HG02981 (cell line): ENCODE measurements at regions not wholly inside any gene's neighbourhood (a gene's known extent, or its start where the extent isn't known, plus 50 kb on each side); places are given as distances from the start of the nearest gene placed in this dataset.
"Not testable (repeated sequence)": the region's sequence is repeated elsewhere in the genome, so short reads cannot be mapped to it uniquely, and the experiment has no call there.

ENCODE experiments used
- ATAC-seq: cut with Tn5 transposase; IDR thresholded peaks from one replicate; pipeline ENCODE4 v1.9.1; 2021; ENCODE audit warnings: mild to moderate bottlenecking, moderate library complexity; ENCODE audit not compliant: unreplicated experiment

GRCh38 chr14:53242898-53243297 is 89.8 kb upstream of the DDHD1 start:
- ATAC-seq = not testable (repeated sequence)

GRCh38 chr14:53237488-53237887 is 84.4 kb upstream of the DDHD1 start:
- ATAC-seq = no peak

DNA sequence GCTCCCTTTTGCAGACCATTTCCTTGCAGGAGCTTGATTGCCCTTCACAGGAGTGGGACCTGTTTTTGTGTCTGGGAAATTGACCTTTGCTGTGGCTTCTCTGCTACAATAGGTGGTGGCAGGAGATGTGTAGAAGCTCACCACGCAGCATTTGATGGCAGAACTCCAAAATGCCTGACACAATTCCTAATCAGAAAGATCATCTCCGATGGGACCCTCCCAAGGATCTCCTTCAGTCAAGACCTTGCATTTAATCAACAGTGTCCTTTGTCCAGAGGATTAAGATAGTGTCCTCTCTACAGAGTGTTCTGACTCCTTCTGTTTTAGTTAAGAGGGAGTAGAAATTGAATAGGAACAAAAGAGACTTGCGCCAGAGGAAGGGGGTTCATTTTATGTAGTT is 83.6 kb upstream of the DDHD1 start:
- no peak for ATAC-seq

GRCh38 chr14:53231171-53231570 is 78.0 kb upstream of the DDHD1 start:
- ATAC-seq = no peak

- no peak for ATAC-seq
Observed at GRCh38 chr14:53228966-53229365, 75.8 kb upstream of the DDHD1 start.

GRCh38 chr14:53227154-53227718 is 74.1 kb upstream of the DDHD1 start:
- ATAC-seq = no peak

DNA sequence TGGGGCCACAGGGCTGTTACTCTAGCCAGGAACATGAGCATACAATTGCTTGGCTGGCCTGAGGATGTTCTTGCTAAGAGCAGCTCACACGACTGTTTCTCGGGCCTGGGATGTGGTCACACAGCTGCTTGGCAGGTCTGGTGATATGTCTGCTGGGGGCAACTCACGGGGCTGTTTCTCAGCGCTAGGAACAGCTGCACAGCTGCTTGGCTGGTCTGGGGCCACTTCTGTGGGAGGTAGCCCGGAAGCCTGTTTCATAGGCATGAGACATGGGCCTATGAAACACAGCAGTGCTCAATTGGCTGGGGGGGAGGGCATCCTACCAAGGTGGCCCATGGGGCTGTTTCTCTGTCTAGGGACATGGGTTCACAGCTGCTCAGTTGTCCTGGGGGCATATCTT is 73.4 kb upstream of the DDHD1 start:
- ATAC-seq = no peak

- no peak for ATAC-seq
Observed at GRCh38 chr14:53220914-53221313, 67.8 kb upstream of the DDHD1 start.

GRCh38 chr14:53218161-53218560 is 65.0 kb upstream of the DDHD1 start:
- ATAC-seq = no peak

GRCh38 chr14:53217316-53217994 is 64.3 kb upstream of the DDHD1 start:
- ATAC-seq = peak; percentile 99

DNA sequence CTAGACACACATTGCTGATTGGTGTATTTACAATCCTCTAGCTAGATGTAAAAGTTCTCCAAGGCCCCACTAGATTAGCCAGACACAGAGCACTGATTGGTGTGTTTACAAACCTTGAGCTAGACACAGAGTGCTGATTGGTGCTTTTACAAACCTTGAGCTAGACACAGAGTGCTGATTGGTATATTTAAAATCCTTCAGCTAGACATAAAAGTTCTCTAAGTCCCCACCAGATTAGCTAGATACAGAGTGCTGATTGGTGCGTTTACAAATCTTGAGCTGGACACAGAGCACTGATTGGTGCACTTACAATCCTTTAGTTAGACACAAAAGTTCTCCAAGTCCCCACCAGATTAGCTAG is 63.8 kb upstream of the DDHD1 start:
- not testable (repeated sequence) for ATAC-seq

DNA sequence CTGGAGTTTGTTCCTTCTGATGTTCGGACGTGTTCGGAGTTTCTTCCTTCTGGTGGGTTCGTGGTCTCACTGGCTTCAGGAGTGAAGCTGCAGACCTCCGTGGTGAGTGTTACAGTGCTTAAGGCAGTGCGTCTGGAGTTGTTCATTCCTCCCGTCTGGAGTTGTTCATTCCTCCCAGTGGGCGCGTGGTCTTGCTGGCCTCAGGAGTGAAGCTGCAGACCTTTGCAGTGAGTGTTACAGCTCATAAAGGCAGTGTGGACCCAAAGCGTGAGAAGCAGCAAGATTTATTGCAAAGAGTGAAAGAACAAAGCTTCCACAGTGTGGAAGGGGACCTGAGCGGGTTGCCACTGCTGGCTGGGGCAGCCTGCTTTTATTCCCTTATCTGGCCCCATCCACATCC is 63.4 kb upstream of the DDHD1 start:
- not testable (repeated sequence) for ATAC-seq

GRCh38 chr14:53215101-53215500 is 62.0 kb upstream of the DDHD1 start:
- no peak for ATAC-seq

DNA sequence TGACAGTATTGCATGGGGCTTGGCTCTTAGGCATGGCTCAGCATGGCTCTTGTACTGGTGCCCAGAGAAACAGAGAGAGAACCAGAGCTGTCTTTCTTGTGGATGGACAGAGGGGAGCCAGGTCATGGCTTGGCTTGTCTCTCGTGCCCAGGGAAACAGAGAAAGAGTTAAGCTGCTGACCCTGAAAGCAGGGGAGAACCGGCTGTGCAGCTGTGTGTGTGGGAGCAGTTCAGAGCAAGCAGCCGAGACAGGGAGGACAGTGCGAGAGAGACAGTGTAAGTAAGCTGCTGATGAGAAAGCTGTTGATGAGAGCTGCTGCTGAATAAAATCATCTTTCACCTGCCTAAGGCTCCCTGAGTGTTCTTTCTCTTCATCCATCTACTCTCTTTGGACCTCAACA is 61.3 kb upstream of the DDHD1 start:
- no peak for ATAC-seq

- ATAC-seq = no peak
Observed at GRCh38 chr14:53213761-53214160, 60.6 kb upstream of the DDHD1 start.

GRCh38 chr14:53209370-53209769 is 56.2 kb upstream of the DDHD1 start:
- no peak for ATAC-seq
